Keratinocyte (primary cell): ENCODE measurements at regions not wholly inside any gene's neighbourhood (a gene's known extent, or its start where the extent isn't known, plus 50 kb on each side); places are given as distances from the start of the nearest gene placed in this dataset.

Experiments used
- EZH2 ChIP-seq: IDR thresholded peaks from one replicate; pipeline ENCODE4 v1.6.1; 2012; ENCODE audit warnings: inconsistent platforms, mild to moderate bottlenecking, low read length, moderate library complexity
- TF ChIP-seq, protein P1 (sequence below), 3 experiments: IDR thresholded peaks in 1 of 3; conservative IDR thresholded peaks in 1 of 3; optimal IDR thresholded peaks in 1 of 3; 2 replicates in 2 of 3; 3 replicates in 1 of 3; pipeline versions ENCODE3 to v1.5.1; 2011; ENCODE audit warnings: low read length in 3 of 3, mild to moderate bottlenecking in 3 of 3, moderate library complexity in 2 of 3, control low read depth in 1 of 3, inconsistent platforms in 1 of 3; ENCODE audit not compliant: insufficient read depth in 2 of 3; ENCODE audit errors: extremely low read depth in 1 of 3

DNA sequence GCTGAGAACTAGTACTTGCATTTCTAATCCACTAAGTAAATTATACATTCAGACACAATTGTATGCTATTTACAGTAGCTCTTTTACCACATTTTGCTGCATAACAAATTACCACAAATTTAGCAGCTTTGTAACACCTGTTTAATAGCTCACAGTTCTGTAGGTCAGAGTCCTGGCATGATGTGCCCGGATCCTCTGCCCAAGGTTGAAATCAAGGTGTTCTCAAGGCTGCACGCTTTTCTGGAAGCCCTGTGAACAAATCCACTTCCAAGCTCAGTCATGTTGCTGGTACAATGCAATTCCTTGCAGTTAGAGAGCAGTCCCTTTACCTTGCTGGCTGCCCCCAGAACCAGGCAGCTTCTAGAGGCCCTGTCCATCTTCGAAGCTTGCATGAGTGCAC is 716.0 kb downstream of the HACE1 start:
- TF ChIP-seq, protein P1, sequence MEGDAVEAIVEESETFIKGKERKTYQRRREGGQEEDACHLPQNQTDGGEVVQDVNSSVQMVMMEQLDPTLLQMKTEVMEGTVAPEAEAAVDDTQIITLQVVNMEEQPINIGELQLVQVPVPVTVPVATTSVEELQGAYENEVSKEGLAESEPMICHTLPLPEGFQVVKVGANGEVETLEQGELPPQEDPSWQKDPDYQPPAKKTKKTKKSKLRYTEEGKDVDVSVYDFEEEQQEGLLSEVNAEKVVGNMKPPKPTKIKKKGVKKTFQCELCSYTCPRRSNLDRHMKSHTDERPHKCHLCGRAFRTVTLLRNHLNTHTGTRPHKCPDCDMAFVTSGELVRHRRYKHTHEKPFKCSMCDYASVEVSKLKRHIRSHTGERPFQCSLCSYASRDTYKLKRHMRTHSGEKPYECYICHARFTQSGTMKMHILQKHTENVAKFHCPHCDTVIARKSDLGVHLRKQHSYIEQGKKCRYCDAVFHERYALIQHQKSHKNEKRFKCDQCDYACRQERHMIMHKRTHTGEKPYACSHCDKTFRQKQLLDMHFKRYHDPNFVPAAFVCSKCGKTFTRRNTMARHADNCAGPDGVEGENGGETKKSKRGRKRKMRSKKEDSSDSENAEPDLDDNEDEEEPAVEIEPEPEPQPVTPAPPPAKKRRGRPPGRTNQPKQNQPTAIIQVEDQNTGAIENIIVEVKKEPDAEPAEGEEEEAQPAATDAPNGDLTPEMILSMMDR (optimal IDR thresholded peaks at IDR 0.05 in 1 of 3, IDR thresholded peaks at IDR 0.05 in 1 of 3, conservative IDR thresholded peaks at IDR 0.05 in 1 of 3; ENCODE audit: extremely low read depth in 1 of 3, insufficient read depth in 2 of 3, low read length in 3 of 3): no peak
- TF ChIP-seq EZH2: no peak
